IMR-90 (cell line): ENCODE measurements at regions not wholly inside any gene's neighbourhood (a gene's known extent, or its start where the extent isn't known, plus 50 kb on each side); places are given as distances from the start of the nearest gene placed in this dataset.

Experiments used
- ATAC-seq: fragments of 200-7000 bp; cut with Tn5 transposase; 2 replicates; pipeline ENCODE4 v1.9.1; 2020; ENCODE audit warnings: low read depth, mild to moderate bottlenecking, moderate library complexity
- BruUV-seq: library from RNA; stranded (reverse); fragments of 400-500 nt; replicated peaks from 2 replicates; lab custom pipeline; 2021; lab: Mats Ljungman, UMichigan
- CTCF ChIA-PET: fragments of 300-600 bp; formaldehyde crosslinking; extraction: SDS; loops from one replicate; lab custom pipeline; 2021; ENCODE audit warnings: antibody characterized with exemption; lab: Yijun Ruan, JAX
- POLR2A ChIA-PET: fragments of 300-600 bp; sonication (Branson Sonifier 250); formaldehyde crosslinking; loops from one replicate; lab custom pipeline; 2022; ENCODE audit warnings: antibody characterized with exemption; ENCODE audit not compliant: unreplicated experiment; lab: Charles Lee
- DNase-seq: peaks from one replicate; pipeline ENCODE4 v3.0.0; 2013
- H2AFZ ChIP-seq: replicated peaks from 2 replicates; pipeline ENCODE3; 2013; ENCODE audit warnings: low read length, mild to moderate bottlenecking; ENCODE audit not compliant: poor library complexity
- H2AK5ac ChIP-seq: 2 replicates; pipeline ENCODE4 v1.6.1; 2013; ENCODE audit warnings: low read depth, low read length, inconsistent platforms
- H2AK9ac ChIP-seq: replicated peaks from 2 replicates; pipeline ENCODE3; 2013; ENCODE audit warnings: mild to moderate bottlenecking, low read depth, low read length, moderate library complexity; ENCODE audit not compliant: poor library complexity
- H2BK120ac ChIP-seq: 2 replicates; pipeline ENCODE4 v1.6.1; 2013; ENCODE audit warnings: low read depth, low read length, inconsistent platforms
- H2BK15ac ChIP-seq: 3 replicates; pipeline ENCODE4 v1.6.1; 2013; ENCODE audit warnings: low read depth, low read length, inconsistent platforms
- H2BK20ac ChIP-seq: 2 replicates; pipeline ENCODE4 v1.6.1; 2013; ENCODE audit warnings: low read depth, mild to moderate bottlenecking, inconsistent platforms, low read length, moderate library complexity
- H2BK5ac ChIP-seq: 2 replicates; pipeline ENCODE4 v1.6.1; 2013; ENCODE audit warnings: mild to moderate bottlenecking, low read depth, low read length, inconsistent platforms; ENCODE audit not compliant: poor library complexity, severe bottlenecking
- H3K14ac ChIP-seq: replicated peaks from 2 replicates; pipeline ENCODE4 v1.6.1; 2013; ENCODE audit warnings: low read depth, low read length, inconsistent platforms
- H3K18ac ChIP-seq: 2 replicates; pipeline ENCODE4 v1.6.1; 2013; ENCODE audit warnings: low read depth, low read length, control low read depth
- H3K23ac ChIP-seq: 2 replicates; pipeline ENCODE4 v1.6.1; 2013; ENCODE audit warnings: low read depth, low read length, inconsistent platforms
- H3K27ac ChIP-seq: 2 replicates; pipeline ENCODE4 v1.5.1; 2013; ENCODE audit warnings: mild to moderate bottlenecking, control low read depth, low read length; ENCODE audit not compliant: insufficient read depth
- H3K27me3 ChIP-seq: 2 replicates; pipeline ENCODE4 v1.6.1; 2013; ENCODE audit warnings: low read length; ENCODE audit not compliant: control insufficient read depth, insufficient read depth
- H3K36me3 ChIP-seq: 2 replicates; pipeline ENCODE4 v1.6.1; 2013; ENCODE audit warnings: low read length, mixed read lengths; ENCODE audit not compliant: control insufficient read depth, insufficient read depth
- H3K4ac ChIP-seq: 2 replicates; pipeline ENCODE4 v1.6.1; 2013; ENCODE audit warnings: low read depth, low read length, inconsistent platforms
- H3K4me1 ChIP-seq: 2 replicates; pipeline ENCODE4 v1.6.1; 2013; ENCODE audit warnings: low read length, mixed read lengths; ENCODE audit not compliant: control insufficient read depth, insufficient read depth
- H3K4me2 ChIP-seq: 2 replicates; pipeline ENCODE4 v1.6.1; 2013; ENCODE audit warnings: low read depth, mild to moderate bottlenecking, control low read depth, low read length, moderate library complexity
- H3K4me3 ChIP-seq: 2 replicates; pipeline ENCODE4 v1.5.1; 2013; ENCODE audit warnings: low read depth, mild to moderate bottlenecking, control low read depth, low read length, moderate library complexity; ENCODE audit not compliant: insufficient read depth
- H3K56ac ChIP-seq: 2 replicates; pipeline ENCODE4 v1.6.1; 2013; ENCODE audit warnings: low read length, inconsistent platforms; ENCODE audit not compliant: insufficient read depth; ENCODE audit errors: extremely low read depth
- H3K79me1 ChIP-seq, 2 experiments: 2 replicates each; pipeline ENCODE4 v1.6.1; 2013; ENCODE audit warnings: low read length in 2 of 2, inconsistent platforms in 1 of 2, low read depth in 1 of 2
- H3K9ac ChIP-seq: 2 replicates; pipeline ENCODE4 v1.6.1; 2013; ENCODE audit warnings: low read depth, low read length, control low read depth
- H3K9me1 ChIP-seq: 2 replicates; pipeline ENCODE4 v1.6.1; 2013; ENCODE audit warnings: low read length, inconsistent platforms; ENCODE audit not compliant: insufficient read depth
- H3K9me3 ChIP-seq: 2 replicates; pipeline ENCODE4 v1.6.1; 2013; ENCODE audit warnings: low read length; ENCODE audit not compliant: control insufficient read depth, insufficient read depth
- H4K20me1 ChIP-seq: 2 replicates; pipeline ENCODE4 v1.6.1; 2013; ENCODE audit warnings: low read length, inconsistent platforms; ENCODE audit not compliant: insufficient read depth
- H4K5ac ChIP-seq: 2 replicates; pipeline ENCODE4 v1.6.1; 2013; ENCODE audit warnings: mild to moderate bottlenecking, low read depth, low read length, control low read depth
- H4K8ac ChIP-seq, 2 experiments: 2 replicates each; pipeline ENCODE4 v1.6.1; 2013; ENCODE audit warnings: low read depth in 2 of 2, low read length in 2 of 2, control low read depth in 1 of 2, inconsistent platforms in 1 of 2
- H4K91ac ChIP-seq: 2 replicates; pipeline ENCODE4 v1.6.1; 2013; ENCODE audit warnings: low read depth, low read length, inconsistent platforms; ENCODE audit not compliant: insufficient read depth
- CHD1 ChIP-seq: IDR thresholded peaks from 2 replicates; pipeline ENCODE4 v1.6.1; 2012; ENCODE audit warnings: low read depth, low read length, improper control_type of control experiment
- FOS ChIP-seq: fragments of 150-350 bp; IDR thresholded peaks from 2 replicates; pipeline ENCODE4 v1.6.1; 2016; ENCODE audit warnings: low read depth, low read length
- MAFK ChIP-seq: IDR thresholded peaks from 2 replicates; pipeline ENCODE4 v1.6.1; 2012; ENCODE audit warnings: low read depth, low read length, improper control_type of control experiment
- MAZ ChIP-seq: IDR thresholded peaks from 2 replicates; pipeline ENCODE4 v1.6.1; 2012; ENCODE audit warnings: low read depth, mild to moderate bottlenecking, low read length, improper control_type of control experiment, moderate library complexity, borderline replicate concordance
- MXI1 ChIP-seq: IDR thresholded peaks from 2 replicates; pipeline ENCODE4 v1.6.1; 2012; ENCODE audit warnings: low read depth, mild to moderate bottlenecking, low read length, moderate library complexity, borderline replicate concordance
- NFE2L2 ChIP-seq: fragments of 150-350 bp; IDR thresholded peaks from 2 replicates; pipeline ENCODE4 v1.6.1; 2016; ENCODE audit warnings: low read depth, mild to moderate bottlenecking, low read length
- POLR2A ChIP-seq: IDR thresholded peaks from 2 replicates; pipeline ENCODE4 v1.6.1; 2012; ENCODE audit warnings: mild to moderate bottlenecking, low read depth, low read length
- RAD21 ChIP-seq: IDR thresholded peaks from 2 replicates; pipeline ENCODE4 v1.6.1; 2012; ENCODE audit warnings: low read length, improper control_type of control experiment
- RCOR1 ChIP-seq: IDR thresholded peaks from 2 replicates; pipeline ENCODE4 v1.6.1; 2012; ENCODE audit warnings: mild to moderate bottlenecking, low read length, improper control_type of control experiment; ENCODE audit not compliant: insufficient replicate concordance
- SMC3 ChIP-seq: fragments of 150-350 bp; IDR thresholded peaks from 2 replicates; pipeline ENCODE4 v1.6.1; 2016; ENCODE audit warnings: low read depth, mild to moderate bottlenecking, antibody characterized with exemption, low read length, moderate library complexity
- WGBS, 2 experiments: methylation state at CpG; one replicate each; pipeline versions ENCODE4 v1.1.5 to v1.1.7; 2013; ENCODE audit warnings: missing lambda C conversion rate in 2 of 2; ENCODE audit not compliant: insufficient read length in 1 of 2; ENCODE audit errors: extremely low coverage in 2 of 2; 5-methylcytosine and 5-hydroxymethylcytosine counted together
- dilution Hi-C: fragments of 300-500 bp; cut with HindIII; formaldehyde crosslinking; loops from one replicate; pipeline ENCODE4 v1.14.3; 2018; ENCODE audit warnings: low sequenced_read_pairs; ENCODE audit not compliant: unreplicated experiment
- in situ Hi-C: fragments of 300-500 bp; cut with MboI; formaldehyde crosslinking; loops from 3 replicates; pipeline ENCODE4 v1.14.3; 2019; ENCODE audit warnings: low sequenced_read_pairs, inconsistent platforms, mixed read lengths
- intact Hi-C: fragments of 100-400 bp; cut with micrococcal nuclease; formaldehyde crosslinking; loops from 2 replicates; pipeline ENCODE4 v1.10.0; 2022
- TF ChIP-seq, protein P1 (sequence below): conservative IDR thresholded peaks from 2 replicates; pipeline ENCODE4 v1.5.1; 2012; ENCODE audit warnings: mild to moderate bottlenecking, low read depth, low read length, improper control_type of control experiment
- TF ChIP-seq, protein P2 (sequence below): fragments of 150-350 bp; IDR thresholded peaks from 2 replicates; pipeline ENCODE4 v1.6.1; 2017; ENCODE audit warnings: mild to moderate bottlenecking, antibody characterized with exemption, low read length, low read depth
- TF ChIP-seq, protein P3 (sequence below): fragments of 150-350 bp; IDR thresholded peaks from 2 replicates; pipeline ENCODE4 v1.6.1; 2016; ENCODE audit warnings: low read depth, mild to moderate bottlenecking, low read length, moderate library complexity, borderline replicate concordance

DNA sequence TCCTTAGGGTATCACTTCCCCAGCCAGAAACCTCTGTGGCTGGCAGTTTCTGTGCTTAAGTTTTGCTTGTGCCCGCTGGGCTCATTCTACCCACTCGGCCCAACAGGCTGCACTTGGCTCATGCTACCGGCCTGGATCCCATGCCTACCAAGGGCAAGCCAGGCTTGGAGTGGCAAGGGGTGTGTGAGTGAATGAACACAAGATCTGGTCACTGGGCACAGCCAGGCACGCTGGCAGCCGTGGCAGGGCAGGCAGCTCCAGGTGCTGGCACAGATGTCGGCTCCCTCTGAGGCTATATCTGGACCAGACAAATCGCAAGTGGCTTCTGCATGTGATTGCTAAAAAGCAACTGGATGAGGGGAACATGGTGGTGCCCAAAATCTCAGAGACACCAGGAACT lies 740.5 kb upstream of the B3GALT2 start:
- Histone ChIP-seq H3K23ac (no peak overlapping the region), H3K36me3 (no peaks in the 10 kb centered on the region), H2AK9ac (no peak overlapping the region), H3K18ac (no peak overlapping the region), H2BK5ac (no peak overlapping the region), H3K9me3 (peaks cover 2% of the 10 kb centered on the region; the same call in 1 of the 2 replicates), H2BK20ac (no peak overlapping the region), H3K56ac (no peak overlapping the region), H3K4me2 (no peak overlapping the region), H2BK15ac (no peak overlapping the region), H4K5ac (no peak overlapping the region), H3K14ac (no peak overlapping the region), H4K20me1 (no peaks in the 10 kb centered on the region), H3K79me1 (no peaks in the 10 kb centered on the region), H2AFZ (no peak overlapping the region), H3K4me3 (no peak overlapping the region), H3K9me1 (no peaks in the 10 kb centered on the region), H2BK120ac (no peak overlapping the region), H3K27ac (no peak overlapping the region), H3K4ac (no peak overlapping the region), H3K27me3 (no peaks in the 10 kb centered on the region), H2AK5ac (no peak overlapping the region), H3K9ac (no peak overlapping the region), H3K4me1 (no peaks in the 10 kb centered on the region), H4K8ac (no peak overlapping the region), H4K91ac (no peak overlapping the region)
- POLR2A ChIA-PET = no interaction called here
- dilution Hi-C loops (no loop called here), intact Hi-C loops (no loop called here), in situ Hi-C loops (no loop called here)
- DNase-seq = no peak
- 90% methylated on average over 2 of the region's 7 CpGs; no CpG with 5 or more reads in 1 of the 2 experiments for WGBS, 2 experiments
- no TSS peak for BruUV-seq
- TF ChIP-seq, protein P1, sequence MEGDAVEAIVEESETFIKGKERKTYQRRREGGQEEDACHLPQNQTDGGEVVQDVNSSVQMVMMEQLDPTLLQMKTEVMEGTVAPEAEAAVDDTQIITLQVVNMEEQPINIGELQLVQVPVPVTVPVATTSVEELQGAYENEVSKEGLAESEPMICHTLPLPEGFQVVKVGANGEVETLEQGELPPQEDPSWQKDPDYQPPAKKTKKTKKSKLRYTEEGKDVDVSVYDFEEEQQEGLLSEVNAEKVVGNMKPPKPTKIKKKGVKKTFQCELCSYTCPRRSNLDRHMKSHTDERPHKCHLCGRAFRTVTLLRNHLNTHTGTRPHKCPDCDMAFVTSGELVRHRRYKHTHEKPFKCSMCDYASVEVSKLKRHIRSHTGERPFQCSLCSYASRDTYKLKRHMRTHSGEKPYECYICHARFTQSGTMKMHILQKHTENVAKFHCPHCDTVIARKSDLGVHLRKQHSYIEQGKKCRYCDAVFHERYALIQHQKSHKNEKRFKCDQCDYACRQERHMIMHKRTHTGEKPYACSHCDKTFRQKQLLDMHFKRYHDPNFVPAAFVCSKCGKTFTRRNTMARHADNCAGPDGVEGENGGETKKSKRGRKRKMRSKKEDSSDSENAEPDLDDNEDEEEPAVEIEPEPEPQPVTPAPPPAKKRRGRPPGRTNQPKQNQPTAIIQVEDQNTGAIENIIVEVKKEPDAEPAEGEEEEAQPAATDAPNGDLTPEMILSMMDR = no peak
- TF ChIP-seq POLR2A (no peak), SMC3 (no peak), MXI1 (no peak), RAD21 (no peak), MAFK (no peak), CHD1 (no peak), FOS (no peak), MAZ (no peak), RCOR1 (no peak), NFE2L2 (no peak)
- TF ChIP-seq, protein P2, sequence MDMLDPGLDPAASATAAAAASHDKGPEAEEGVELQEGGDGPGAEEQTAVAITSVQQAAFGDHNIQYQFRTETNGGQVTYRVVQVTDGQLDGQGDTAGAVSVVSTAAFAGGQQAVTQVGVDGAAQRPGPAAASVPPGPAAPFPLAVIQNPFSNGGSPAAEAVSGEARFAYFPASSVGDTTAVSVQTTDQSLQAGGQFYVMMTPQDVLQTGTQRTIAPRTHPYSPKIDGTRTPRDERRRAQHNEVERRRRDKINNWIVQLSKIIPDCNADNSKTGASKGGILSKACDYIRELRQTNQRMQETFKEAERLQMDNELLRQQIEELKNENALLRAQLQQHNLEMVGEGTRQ = no peak
- TF ChIP-seq, protein P3, sequence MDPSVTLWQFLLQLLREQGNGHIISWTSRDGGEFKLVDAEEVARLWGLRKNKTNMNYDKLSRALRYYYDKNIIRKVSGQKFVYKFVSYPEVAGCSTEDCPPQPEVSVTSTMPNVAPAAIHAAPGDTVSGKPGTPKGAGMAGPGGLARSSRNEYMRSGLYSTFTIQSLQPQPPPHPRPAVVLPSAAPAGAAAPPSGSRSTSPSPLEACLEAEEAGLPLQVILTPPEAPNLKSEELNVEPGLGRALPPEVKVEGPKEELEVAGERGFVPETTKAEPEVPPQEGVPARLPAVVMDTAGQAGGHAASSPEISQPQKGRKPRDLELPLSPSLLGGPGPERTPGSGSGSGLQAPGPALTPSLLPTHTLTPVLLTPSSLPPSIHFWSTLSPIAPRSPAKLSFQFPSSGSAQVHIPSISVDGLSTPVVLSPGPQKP = no peak
- ATAC-seq = no peak
- CTCF ChIA-PET = no interaction called here
